NB4 (cell line): ENCODE measurements at regions not wholly inside any gene's neighbourhood (a gene's known extent, or its start where the extent isn't known, plus 50 kb on each side); places are given as distances from the start of the nearest gene placed in this dataset.

Experiments used
- MYC ChIP-seq: IDR thresholded peaks from 2 replicates; pipeline ENCODE4 v1.6.1; 2011; ENCODE audit warnings: low read depth, low read length
- POLR2A ChIP-seq: IDR thresholded peaks from 2 replicates; pipeline ENCODE4 v1.6.1; 2011; ENCODE audit warnings: mild to moderate bottlenecking; ENCODE audit not compliant: insufficient read length; ENCODE audit errors: extremely low read depth
- TF ChIP-seq, protein P1 (sequence below): IDR thresholded peaks from one replicate; pipeline ENCODE4 v1.5.1; 2012; ENCODE audit warnings: low read depth, low read length
- TF ChIP-seq, protein P2 (sequence below): IDR thresholded peaks from 2 replicates; pipeline ENCODE4 v1.6.1; 2011; ENCODE audit warnings: low read depth, low read length

DNA sequence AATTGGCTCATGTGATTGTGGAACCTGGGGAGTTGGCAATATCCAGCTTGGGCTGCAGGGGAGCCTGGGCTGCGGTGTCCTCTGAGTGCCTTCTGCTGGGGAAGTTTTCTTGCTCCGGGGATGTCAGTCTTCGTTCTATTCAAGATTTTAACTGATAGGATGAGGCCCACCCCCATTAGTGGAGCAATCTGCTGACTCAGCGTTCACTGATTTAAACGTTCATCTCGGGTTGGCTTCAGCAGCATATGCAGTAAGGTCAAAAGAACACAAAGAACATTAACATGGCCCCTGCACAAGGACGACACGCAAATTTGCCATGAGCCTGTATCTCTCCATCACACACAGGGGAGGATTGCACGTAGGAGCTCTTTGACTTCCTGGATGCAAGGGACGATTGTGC lies 360.6 kb upstream of the ADARB2 start:
- TF ChIP-seq POLR2A (no peak), MYC (no peak)
- TF ChIP-seq, protein P1, sequence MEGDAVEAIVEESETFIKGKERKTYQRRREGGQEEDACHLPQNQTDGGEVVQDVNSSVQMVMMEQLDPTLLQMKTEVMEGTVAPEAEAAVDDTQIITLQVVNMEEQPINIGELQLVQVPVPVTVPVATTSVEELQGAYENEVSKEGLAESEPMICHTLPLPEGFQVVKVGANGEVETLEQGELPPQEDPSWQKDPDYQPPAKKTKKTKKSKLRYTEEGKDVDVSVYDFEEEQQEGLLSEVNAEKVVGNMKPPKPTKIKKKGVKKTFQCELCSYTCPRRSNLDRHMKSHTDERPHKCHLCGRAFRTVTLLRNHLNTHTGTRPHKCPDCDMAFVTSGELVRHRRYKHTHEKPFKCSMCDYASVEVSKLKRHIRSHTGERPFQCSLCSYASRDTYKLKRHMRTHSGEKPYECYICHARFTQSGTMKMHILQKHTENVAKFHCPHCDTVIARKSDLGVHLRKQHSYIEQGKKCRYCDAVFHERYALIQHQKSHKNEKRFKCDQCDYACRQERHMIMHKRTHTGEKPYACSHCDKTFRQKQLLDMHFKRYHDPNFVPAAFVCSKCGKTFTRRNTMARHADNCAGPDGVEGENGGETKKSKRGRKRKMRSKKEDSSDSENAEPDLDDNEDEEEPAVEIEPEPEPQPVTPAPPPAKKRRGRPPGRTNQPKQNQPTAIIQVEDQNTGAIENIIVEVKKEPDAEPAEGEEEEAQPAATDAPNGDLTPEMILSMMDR: no peak
- TF ChIP-seq, protein P2, sequence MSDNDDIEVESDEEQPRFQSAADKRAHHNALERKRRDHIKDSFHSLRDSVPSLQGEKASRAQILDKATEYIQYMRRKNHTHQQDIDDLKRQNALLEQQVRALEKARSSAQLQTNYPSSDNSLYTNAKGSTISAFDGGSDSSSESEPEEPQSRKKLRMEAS: no peak
